ENCODE measurements at regions not wholly inside any gene's neighbourhood (a gene's known extent, or its start where the extent isn't known, plus 50 kb on each side); places are given as distances from the start of the nearest gene placed in this dataset.
"Not testable (repeated sequence)": the region's sequence is repeated elsewhere in the genome, so short reads cannot be mapped to it uniquely, and the experiment has no call there.

DNA sequence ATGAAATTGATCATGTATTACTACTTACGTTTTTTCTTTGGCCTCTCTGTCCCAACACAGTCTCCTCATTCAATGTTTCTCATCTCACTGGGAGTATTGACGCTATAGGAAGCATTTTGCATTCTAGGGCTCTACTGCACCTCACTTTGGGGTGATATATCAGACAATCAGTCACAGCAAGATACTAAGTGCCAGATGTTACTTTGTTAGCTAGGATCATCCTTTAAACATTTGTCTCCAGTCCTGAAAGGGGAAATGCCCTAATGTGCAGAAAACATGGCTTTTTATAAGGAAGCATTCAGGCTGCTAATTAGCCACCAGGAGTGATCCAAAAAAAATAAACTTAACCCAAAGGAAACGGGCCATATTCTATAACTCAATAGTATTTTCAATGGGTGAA lies 409.1 kb downstream of the RWDD3 start:
- ATAC-seq (ENCODE audit: low FRiP score in 2 of 2): no peak
- H3K36me3 ChIP-seq: no peaks in the 10 kb centered on the region
- no peak for DNase-seq
- TF ChIP-seq POLR2A (IDR thresholded peaks at IDR 0.05) (no peak), EP300 (IDR thresholded peaks at IDR 0.05) (no peak), POLR2AphosphoS5 (IDR thresholded peaks at IDR 0.05) (no peak)
- TF ChIP-seq, protein P1, sequence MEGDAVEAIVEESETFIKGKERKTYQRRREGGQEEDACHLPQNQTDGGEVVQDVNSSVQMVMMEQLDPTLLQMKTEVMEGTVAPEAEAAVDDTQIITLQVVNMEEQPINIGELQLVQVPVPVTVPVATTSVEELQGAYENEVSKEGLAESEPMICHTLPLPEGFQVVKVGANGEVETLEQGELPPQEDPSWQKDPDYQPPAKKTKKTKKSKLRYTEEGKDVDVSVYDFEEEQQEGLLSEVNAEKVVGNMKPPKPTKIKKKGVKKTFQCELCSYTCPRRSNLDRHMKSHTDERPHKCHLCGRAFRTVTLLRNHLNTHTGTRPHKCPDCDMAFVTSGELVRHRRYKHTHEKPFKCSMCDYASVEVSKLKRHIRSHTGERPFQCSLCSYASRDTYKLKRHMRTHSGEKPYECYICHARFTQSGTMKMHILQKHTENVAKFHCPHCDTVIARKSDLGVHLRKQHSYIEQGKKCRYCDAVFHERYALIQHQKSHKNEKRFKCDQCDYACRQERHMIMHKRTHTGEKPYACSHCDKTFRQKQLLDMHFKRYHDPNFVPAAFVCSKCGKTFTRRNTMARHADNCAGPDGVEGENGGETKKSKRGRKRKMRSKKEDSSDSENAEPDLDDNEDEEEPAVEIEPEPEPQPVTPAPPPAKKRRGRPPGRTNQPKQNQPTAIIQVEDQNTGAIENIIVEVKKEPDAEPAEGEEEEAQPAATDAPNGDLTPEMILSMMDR (IDR thresholded peaks at IDR 0.05): no peak
- peaks cover 0 to 7% (median 3%) of the 10 kb centered on the region in 4 donors for H3K4me1 ChIP-seq
- WGBS, 2 donors: 74 to 79% methylated on average over 3 of the region's 3 CpGs
- no peaks in the 10 kb centered on the region for H3K9me3 ChIP-seq
- no peak overlapping the region for H3K4me3 ChIP-seq
- H3K27me3 ChIP-seq: no peaks in the 10 kb centered on the region
- H3K27ac ChIP-seq: no peak overlapping the region

DNA sequence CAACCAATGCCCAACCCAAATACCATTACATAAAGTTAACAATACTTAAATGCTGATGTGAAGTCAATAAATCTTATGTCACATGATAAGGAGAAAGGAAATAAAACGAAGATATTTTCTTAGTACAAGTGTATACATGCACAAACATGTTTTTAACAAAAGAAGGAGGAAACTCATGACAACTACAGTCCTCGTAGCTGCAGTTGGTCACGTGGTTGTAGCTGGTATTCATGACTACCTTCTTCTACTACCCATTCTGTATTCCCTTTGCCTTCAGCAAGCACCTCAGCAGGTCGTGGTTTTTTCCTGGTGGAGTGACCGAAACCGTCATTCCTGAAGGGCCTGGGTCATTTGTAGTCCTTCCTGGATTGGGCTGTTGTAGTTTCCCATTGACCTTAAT lies 411.1 kb downstream of the RWDD3 start:
- H3K27me3 ChIP-seq; H3K27ac ChIP-seq; H3K9me3 ChIP-seq; DNase-seq; H3K4me1 ChIP-seq; H3K4me3 ChIP-seq; ATAC-seq (ENCODE audit: low FRiP score in 2 of 2); H3K36me3 ChIP-seq: not testable (repeated sequence)
- 80 to 81% methylated on average over 6 of the region's 6 CpGs for WGBS, 2 donors

DNA sequence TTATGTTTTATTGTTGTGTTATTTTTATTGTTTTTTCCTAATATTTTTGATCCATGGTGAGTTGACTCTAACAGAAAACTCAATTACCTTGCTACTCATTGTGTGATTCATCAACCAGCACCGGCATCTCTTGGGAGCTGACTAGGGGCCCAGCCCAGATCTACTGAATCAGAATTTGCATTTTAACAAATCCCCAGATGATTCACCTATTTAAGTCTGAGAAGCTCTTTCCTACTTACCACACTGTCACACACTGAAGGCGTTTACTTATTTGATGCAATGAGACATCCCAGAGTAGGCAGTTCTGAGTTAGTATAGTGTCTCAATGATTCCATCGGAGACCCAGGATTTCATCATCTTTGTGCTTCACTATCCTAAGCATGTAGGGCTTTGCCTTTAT lies 416.6 kb downstream of the RWDD3 start:
- H3K9me3 ChIP-seq: no peaks in the 10 kb centered on the region
- H3K4me1 ChIP-seq: no peaks in the 10 kb centered on the region
- H3K27ac ChIP-seq: no peak overlapping the region
- TF ChIP-seq, protein P1 (IDR thresholded peaks at IDR 0.05): no peak
- no peak for TF ChIP-seq POLR2A (IDR thresholded peaks at IDR 0.05)
- no peak for TF ChIP-seq POLR2AphosphoS5 (IDR thresholded peaks at IDR 0.05)
- TF ChIP-seq EP300 (IDR thresholded peaks at IDR 0.05): no peak
- H3K4me3 ChIP-seq: no peak overlapping the region
- DNase-seq (no peak), ATAC-seq (ENCODE audit: low FRiP score in 2 of 2) (no peak)
- no peaks in the 10 kb centered on the region for H3K27me3 ChIP-seq
- H3K36me3 ChIP-seq: no peaks in the 10 kb centered on the region
- 89 to 91% methylated on average over 3 of the region's 3 CpGs for WGBS, 2 donors

DNA sequence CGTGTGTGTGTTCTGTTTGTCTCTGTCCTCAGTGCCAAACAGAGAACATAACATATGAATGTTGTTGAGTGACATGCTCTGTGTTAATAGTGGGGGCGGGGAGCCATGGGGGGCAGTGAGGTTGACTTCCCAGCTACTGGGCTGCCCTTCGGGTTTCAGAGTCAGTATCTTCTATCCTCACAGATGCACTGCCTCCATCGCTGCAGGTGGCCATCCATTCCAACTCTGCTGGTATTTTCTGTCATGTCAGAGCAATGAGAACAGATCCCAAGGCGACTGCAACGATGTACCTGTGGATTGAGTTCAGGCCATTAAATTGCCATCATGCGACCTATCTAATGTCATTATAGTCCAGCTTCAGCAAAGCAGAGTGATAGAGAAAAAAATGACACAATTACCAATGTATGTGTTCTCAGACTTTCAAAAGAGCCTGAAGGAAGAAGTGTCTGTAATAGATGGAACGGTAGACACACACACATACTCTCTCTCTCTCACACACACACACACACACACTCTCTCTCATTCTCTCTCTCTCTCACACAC lies 418.5 kb downstream of the RWDD3 start:
- H3K9me3 ChIP-seq: no peaks in the 10 kb centered on the region
- no peaks in the 10 kb centered on the region for H3K36me3 ChIP-seq
- no peak overlapping the region for H3K27ac ChIP-seq
- TF ChIP-seq, protein P1 (IDR thresholded peaks at IDR 0.05): no peak
- TF ChIP-seq POLR2AphosphoS5 (IDR thresholded peaks at IDR 0.05): no peak
- no peak for TF ChIP-seq POLR2A (IDR thresholded peaks at IDR 0.05)
- TF ChIP-seq EP300 (IDR thresholded peaks at IDR 0.05): no peak
- H3K4me1 ChIP-seq: no peaks in the 10 kb centered on the region
- ATAC-seq (ENCODE audit: low FRiP score in 2 of 2) (no peak), DNase-seq (no peak)
- whole genome bisulfite sequencing, 2 donors: 71 to 82% methylated on average over 6 to 8 of the region's 8 CpGs
- no peaks in the 10 kb centered on the region for H3K27me3 ChIP-seq
- H3K4me3 ChIP-seq: no peak overlapping the region

DNA sequence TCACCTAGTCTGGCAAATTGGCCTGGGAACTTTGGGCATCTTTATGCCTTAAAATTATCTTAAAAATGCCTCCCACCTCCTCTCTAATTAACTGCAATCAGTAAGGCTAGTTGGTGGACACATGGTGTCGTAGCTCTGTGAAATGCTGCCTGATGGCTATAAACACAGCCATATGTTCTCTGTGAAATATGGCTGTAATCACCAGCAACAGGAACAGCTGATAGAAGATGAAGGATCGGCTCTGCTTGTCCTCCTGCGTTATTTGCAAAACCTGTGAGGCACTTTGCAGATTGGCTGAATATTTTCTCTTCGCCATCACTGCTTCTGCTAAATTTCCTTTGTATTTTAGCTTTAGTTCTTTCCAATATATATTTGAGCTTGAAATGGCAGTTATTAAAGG lies 419.6 kb downstream of the RWDD3 start:
- TF ChIP-seq EP300 (IDR thresholded peaks at IDR 0.05) (no peak), POLR2AphosphoS5 (IDR thresholded peaks at IDR 0.05) (no peak), POLR2A (IDR thresholded peaks at IDR 0.05) (no peak)
- TF ChIP-seq, protein P1 (IDR thresholded peaks at IDR 0.05): no peak
- Histone ChIP-seq H3K9me3 (no peaks in the 10 kb centered on the region), H3K4me3 (no peak overlapping the region), H3K27me3 (no peaks in the 10 kb centered on the region), H3K27ac (no peak overlapping the region), H3K36me3 (no peaks in the 10 kb centered on the region), H3K4me1 (no peaks in the 10 kb centered on the region)
- ATAC-seq (ENCODE audit: low FRiP score in 2 of 2) (no peak), DNase-seq (no peak)
- WGBS, 2 donors: 66 to 84% methylated on average over 4 of the region's 4 CpGs

Measured in upper lobe of left lung (tissue), 6 donors.